ENCODE measurements at regions not wholly inside any gene's neighbourhood (a gene's known extent, or its start where the extent isn't known, plus 50 kb on each side); places are given as distances from the start of the nearest gene placed in this dataset.

- no peaks in the 10 kb centered on the region for H3K9me2 ChIP-seq (replicated peaks; ENCODE audit: control insufficient read depth, low read length)
- H3K4me1 ChIP-seq (ENCODE audit: control insufficient read depth, low read length) = no peaks in the 10 kb centered on the region
- no peaks in the 10 kb centered on the region for H3K79me2 ChIP-seq (ENCODE audit: control insufficient read depth, low read length)
- H3K9me3 ChIP-seq (ENCODE audit: control insufficient read depth, insufficient read depth, low read length) = no peaks in the 10 kb centered on the region
- TF ChIP-seq EZH2phosphoT487 (IDR thresholded peaks at IDR 0.05; ENCODE audit: borderline replicate concordance, low read length) (no peak), CTCF (IDR thresholded peaks at IDR 0.05; ENCODE audit: low read depth, low read length, poor library complexity, severe bottlenecking) (no peak)
- no peak overlapping the region for H3K4me3 ChIP-seq (ENCODE audit: low read length)
- no peaks in the 10 kb centered on the region for H4K20me1 ChIP-seq (ENCODE audit: control insufficient read depth, insufficient read depth, low read depth, low read length)
- no peaks in the 10 kb centered on the region for H3F3A ChIP-seq (ENCODE audit: control insufficient read depth, insufficient read depth)
- no peaks in the 10 kb centered on the region for H3K27me3 ChIP-seq (ENCODE audit: control insufficient read depth, low read length)
- H3K36me3 ChIP-seq (ENCODE audit: control insufficient read depth, low read length) = no peaks in the 10 kb centered on the region
- no peak overlapping the region for H3K4me2 ChIP-seq (ENCODE audit: low read length)
- H3K27ac ChIP-seq (ENCODE audit: low read depth, low read length) = no peak overlapping the region
These were observed 55.3 kb upstream of the SLITRK1 start for GRCh38 chr13:83937579-83937978.

GRCh38 chr13:83935566-83935965 lies 53.3 kb upstream of the SLITRK1 start:
- no peaks in the 10 kb centered on the region for H3K79me2 ChIP-seq (ENCODE audit: control insufficient read depth, low read length)
- H3K9me3 ChIP-seq (ENCODE audit: control insufficient read depth, insufficient read depth, low read length) = no peaks in the 10 kb centered on the region
- H3K27ac ChIP-seq (ENCODE audit: low read depth, low read length) = no peak overlapping the region
- no peaks in the 10 kb centered on the region for H3K9me2 ChIP-seq (replicated peaks; ENCODE audit: control insufficient read depth, low read length)
- no peaks in the 10 kb centered on the region for H3K27me3 ChIP-seq (ENCODE audit: control insufficient read depth, low read length)
- no peak for TF ChIP-seq EZH2phosphoT487 (IDR thresholded peaks at IDR 0.05; ENCODE audit: borderline replicate concordance, low read length)
- TF ChIP-seq CTCF (IDR thresholded peaks at IDR 0.05; ENCODE audit: low read depth, low read length, poor library complexity, severe bottlenecking) = no peak
- H3K4me1 ChIP-seq (ENCODE audit: control insufficient read depth, low read length) = no peaks in the 10 kb centered on the region
- H3K4me3 ChIP-seq (ENCODE audit: low read length) = no peak overlapping the region
- H3K36me3 ChIP-seq (ENCODE audit: control insufficient read depth, low read length) = no peaks in the 10 kb centered on the region
- no peaks in the 10 kb centered on the region for H3F3A ChIP-seq (ENCODE audit: control insufficient read depth, insufficient read depth)
- no peak overlapping the region for H3K4me2 ChIP-seq (ENCODE audit: low read length)
- H4K20me1 ChIP-seq (ENCODE audit: control insufficient read depth, insufficient read depth, low read depth, low read length) = no peaks in the 10 kb centered on the region

All from DOHH2 (cell line).